ENCODE measurements at regions not wholly inside any gene's neighbourhood (a gene's known extent, or its start where the extent isn't known, plus 50 kb on each side); places are given as distances from the start of the nearest gene placed in this dataset.

- no peak for DNase-seq
These were observed 268.7 kb upstream of the TBX3 start for GRCh38 chr12:114952573-114953271.

- no peak for DNase-seq
These were observed 265.3 kb upstream of the TBX3 start for GRCh38 chr12:114949058-114949820.

DNA sequence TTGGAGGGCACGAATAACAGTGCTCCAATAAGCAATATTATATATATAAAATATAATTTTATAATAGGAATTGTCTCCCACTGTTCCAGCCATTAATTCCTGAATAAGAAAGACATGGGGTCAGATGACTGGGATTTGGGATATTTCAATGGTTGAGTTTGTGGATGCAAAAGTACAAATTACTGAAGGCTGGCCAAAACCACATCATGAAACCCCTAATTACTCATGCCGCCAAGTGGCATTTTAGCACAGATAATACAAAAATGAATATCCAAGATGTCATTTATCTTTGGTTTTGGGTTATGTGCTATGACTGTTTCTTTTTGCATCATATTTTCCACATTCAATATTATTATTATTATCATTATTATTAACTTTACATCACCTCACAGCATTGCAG, 261.4 kb upstream of the TBX3 start:
- DNase-seq = no peak

DNA sequence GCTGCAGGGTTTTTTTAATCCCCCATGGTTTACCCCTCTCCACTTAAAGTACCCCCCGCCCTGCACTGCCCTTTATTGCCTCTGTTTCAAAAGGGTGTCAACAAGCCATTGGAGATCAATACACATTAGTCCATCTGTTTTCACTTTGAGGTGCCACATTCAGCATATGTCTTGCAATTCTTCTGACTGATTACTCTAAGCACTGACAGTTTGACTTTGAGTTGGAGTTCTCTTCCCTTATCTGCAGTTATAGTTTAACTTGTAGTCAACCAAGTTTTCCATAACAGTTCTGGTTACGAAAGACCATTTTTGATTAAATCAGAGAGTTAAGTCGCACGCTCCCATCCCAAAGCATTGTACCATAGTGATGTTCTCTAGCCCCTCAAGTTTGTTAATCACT, 260.8 kb upstream of the TBX3 start:
- no peak for DNase-seq

GRCh38 chr12:114943601-114944000, 259.6 kb upstream of the TBX3 start:
- no peak for DNase-seq

DNA sequence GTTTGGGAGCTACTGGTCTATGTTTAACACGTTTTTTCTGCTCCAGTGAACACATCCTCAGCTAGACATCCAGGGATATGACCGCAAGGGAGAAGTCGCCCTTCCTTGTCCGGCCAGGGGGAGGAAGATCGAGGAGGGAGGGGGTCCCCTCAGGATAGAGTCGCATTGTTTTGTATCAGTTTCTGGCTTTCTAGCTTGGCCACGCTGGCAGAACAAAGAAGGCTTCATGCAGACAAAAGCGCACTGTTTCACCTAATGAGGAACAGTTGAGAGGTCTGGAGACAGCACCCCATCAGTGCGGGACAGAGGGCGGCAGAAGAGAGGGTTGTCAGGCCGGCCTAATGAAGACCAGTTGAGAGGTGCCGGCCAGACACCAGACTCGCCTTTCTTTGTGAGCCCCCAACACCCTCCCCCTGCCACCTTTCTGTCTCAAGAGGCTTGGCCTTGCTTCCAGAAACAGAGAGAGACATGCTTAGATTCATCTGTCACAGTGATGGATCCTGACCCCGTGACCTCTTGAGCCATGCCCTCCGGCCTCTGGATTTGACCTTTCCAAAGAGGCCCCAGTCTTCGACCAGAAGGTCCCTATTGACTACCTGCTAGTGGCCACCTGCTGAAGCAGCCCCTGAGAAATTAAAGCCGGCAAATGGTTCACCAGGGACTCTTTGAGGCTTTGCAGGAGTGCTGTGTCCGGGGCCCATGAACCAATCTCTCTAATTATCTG, 254.7 kb upstream of the TBX3 start:
- no peak for DNase-seq

DNA sequence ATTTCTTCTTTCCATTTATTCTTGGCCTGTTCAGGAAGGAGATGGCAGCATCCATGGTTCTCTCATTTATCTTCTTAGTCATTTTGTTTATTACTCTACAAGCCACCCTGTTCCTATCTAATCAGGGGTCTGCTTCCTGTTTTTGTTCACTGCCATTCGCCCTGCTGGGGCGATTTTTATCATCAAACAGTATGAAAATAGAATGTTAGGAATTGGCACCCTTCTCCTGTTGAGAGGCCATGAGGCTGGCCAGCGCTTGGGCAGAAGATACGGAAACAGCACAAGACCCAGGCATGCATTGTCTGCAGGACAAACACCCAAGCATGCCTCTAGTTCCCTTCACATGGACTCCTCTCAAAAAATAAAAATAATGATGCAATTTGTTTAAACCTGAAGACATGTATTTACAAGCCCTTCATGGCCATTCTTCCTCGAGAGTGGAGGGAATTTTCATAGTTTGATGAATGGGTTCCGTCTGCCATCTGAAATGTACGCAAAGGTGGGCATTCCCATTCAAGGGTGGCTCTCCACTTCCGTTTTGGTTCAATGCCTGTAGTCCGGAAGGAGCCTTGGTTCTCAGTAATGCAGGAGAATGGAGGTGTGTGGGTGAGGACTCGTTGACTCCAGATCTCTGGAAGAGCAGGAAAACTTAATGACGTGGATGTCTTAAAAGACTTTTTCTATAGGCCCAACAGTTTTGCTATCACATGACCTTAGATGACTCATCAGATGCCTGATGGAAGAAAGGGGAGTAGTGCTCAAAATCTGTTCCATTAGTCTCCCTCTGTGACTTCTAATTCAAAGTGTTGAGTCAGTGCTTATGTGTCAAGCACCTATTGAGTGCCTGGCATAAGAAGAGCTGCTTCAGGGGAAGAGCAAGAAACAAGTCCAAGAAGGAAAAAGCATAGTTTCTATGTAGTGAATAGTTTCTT, 252.4 kb upstream of the TBX3 start:
- no peak for DNase-seq

DNA sequence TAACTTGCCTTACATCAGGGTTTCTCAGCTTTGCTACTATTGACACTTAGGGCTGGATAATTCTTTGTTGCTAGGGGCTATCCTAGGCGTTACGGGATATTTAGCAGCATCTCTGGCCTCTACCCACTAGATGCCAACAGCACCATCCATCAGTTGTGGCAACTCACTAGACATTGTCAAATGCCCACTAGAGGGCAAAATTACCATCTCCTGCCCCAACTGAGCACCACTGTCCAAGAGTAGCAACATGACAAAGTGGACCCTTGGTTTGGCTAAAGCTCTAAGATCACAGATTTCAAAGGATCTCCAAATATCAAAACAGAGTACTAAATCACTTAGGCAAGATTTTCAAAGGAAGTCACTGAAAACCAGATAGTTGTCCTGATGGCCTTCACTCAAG, 251.7 kb upstream of the TBX3 start:
- no peak for DNase-seq

DNA sequence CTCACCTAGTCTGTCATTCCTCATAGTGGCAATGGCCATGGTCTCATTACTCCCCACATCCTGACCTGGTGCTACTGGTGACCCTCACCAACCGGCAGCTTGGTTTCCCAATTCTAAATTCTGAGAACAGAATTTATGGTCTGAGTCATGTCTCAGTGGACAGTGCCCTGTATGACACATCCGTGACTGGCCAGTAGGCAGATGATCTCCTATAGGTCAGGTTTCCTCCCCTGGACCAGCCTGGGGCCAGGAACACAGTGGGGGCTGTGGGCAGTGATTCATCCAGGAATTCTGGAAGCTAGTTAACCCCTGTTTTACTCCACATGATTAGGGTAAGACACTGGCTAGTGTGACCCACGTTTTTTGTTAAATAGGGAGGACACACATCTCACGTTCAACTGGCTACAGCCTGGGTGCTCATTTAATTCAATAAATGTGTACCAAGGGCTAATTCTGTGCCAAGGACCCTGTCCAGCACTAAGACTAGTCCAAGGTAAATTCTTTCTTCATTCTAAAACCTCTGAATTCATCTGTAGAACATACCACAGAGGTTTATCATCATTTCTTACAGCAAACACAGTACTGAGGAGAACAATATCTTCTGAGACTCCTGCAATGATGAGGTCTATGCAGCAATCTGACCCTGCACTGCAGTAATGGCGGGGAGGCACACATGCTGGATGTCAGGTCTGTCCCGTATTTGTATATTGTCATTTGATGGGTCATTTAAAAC, 249.6 kb upstream of the TBX3 start:
- DNase-seq = no peak

DNA sequence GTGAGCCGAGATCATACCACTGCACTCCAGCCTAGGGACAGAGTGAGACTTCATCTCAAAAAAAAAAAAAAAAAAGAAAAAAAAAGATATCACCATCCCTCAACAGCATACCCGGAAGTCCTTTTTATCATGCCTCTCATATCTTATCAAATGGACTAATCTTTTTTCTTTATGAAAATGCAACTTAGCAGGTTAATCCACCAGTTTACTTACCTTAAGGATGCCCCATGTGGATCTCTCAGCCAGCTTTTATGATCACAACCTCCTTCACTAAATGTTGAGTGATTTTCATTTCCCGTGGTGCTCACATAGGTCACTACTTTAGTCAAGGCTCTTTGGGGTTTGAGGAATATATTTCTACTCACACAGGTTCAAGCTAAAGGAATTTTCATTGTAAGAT, 248.8 kb upstream of the TBX3 start:
- no peak for DNase-seq

DNA sequence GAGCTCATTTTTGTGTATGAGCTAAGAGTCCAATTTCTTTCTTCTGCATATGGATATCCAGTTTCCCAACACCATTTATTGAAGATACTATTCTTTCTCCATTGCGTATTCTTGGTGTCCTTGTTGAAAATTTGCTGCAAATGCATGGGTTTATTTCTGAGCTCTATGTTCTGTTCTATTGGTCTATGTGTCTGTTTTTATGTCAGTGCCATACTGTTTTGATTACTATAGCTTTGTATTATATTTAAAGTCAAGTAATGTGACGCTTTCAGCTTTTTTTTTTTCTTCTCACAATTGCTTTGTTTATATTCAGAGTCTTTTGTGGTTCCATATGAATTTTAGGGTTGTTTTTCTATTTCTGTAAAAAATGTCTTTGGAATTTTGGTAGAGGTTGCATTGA, 247.1 kb upstream of the TBX3 start:
- no peak for DNase-seq

DNA sequence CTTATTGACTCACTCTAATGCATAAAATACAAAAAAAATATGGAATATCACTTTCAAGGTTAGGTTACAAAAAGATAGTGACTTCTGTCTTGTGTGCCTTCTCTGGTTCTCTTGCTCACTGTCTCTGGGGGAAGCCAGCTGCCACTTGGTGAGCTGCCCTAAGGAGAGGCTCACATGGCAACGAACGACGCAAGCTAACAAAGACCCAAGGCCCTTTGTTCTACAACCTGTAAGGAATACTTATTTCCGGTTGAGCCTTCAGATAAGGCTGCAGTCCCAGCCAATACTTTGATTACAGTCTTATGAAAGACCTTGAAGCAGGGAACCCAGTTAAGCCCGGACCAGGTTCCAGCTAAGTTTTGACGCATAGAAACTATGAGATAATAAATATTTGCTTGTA, 242.4 kb upstream of the TBX3 start:
- DNase-seq = no peak

GRCh38 chr12:114924946-114925475, 241.0 kb upstream of the TBX3 start:
- DNase-seq = no peak

- no peak for DNase-seq
These were observed 237.8 kb upstream of the TBX3 start for GRCh38 chr12:114921781-114922180.

DNA sequence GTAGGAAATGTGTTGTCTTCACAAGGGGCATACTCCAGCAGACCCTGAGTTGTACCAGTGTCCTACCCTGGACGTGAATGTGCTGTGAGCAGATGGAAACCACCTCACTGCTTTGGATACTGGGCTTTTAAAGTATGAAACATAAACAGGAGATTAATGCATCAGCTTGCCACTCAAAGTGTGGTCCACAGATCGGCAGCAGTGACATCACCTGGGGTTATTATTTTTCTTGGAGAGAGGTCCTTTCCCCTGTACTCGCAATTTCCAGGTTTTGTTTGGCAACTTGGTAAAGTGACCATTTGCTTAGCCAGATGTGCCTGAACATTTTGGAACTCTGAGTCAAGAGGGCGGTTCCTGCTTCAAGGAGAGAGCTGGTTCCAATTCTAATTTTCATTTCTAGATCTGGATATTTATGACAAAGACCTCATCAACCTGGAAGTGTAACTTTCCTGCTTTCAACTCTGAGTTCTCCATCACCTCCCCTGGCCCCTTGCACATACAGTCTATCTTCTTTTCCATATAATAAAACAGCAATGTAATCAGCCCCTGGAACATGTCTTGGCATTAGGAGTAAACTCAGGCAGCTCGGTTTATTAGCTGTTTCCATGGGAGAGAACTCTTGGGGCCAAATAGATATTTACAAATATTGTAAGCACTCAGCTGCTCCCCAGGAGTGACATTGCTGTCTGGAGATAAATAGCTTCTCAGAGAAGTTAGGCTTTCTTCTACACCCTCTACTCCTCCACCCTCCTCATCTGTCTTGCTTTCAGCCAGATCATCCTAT, 237.0 kb upstream of the TBX3 start:
- no peak for DNase-seq

DNA sequence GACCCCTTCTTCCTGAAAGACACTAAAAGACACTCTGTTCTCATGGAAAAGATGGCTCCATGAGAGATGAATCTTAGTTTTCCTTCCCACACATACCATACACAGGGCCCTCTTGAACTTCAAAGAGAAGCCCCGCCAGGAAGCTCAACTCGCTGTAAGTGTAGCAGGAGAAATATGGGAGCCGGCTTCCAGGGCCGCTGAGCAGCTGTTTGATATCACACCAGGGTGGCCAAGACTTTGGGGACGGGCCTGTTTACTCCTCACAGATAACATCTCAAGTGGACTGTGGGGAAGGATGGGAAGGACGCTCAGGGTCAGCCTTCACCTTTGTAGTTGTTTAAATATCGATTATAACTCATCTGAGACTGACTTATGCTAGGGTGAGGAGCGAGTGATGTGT, 235.5 kb upstream of the TBX3 start:
- no peak for DNase-seq

GRCh38 chr12:114918535-114919233, 234.7 kb upstream of the TBX3 start:
- DNase-seq = no peak

GRCh38 chr12:114917953-114918352, 234.0 kb upstream of the TBX3 start:
- no peak for DNase-seq

GRCh38 chr12:114917307-114917706, 233.3 kb upstream of the TBX3 start:
- no peak for DNase-seq

- no peak for DNase-seq
These were observed 232.6 kb upstream of the TBX3 start for GRCh38 chr12:114916541-114916940.
